Pons (tissue), 1 donor: ENCODE measurements at regions not wholly inside any gene's neighbourhood (a gene's known extent, or its start where the extent isn't known, plus 50 kb on each side); places are given as distances from the start of the nearest gene placed in this dataset.

Experiments used
- DNase-seq: peaks from one replicate; pipeline ENCODE4 v3.0.0-alpha.2; 2016; ENCODE audit warnings: low spot score

GRCh38 chr14:65224799-65225198 is 122.5 kb upstream of the MAX start:
- DNase-seq, result peak; percentile 90

- no peak for DNase-seq
Measured at GRCh38 chr14:65225299-65226159, 123.2 kb upstream of the MAX start.

GRCh38 chr14:65226824-65227604 is 124.7 kb upstream of the MAX start:
- no peak for DNase-seq

- DNase-seq, result no peak
Measured at GRCh38 chr14:65228436-65228835, 126.1 kb upstream of the MAX start.

- DNase-seq, result no peak
Measured at GRCh38 chr14:65228956-65229747, 126.8 kb upstream of the MAX start.

DNA sequence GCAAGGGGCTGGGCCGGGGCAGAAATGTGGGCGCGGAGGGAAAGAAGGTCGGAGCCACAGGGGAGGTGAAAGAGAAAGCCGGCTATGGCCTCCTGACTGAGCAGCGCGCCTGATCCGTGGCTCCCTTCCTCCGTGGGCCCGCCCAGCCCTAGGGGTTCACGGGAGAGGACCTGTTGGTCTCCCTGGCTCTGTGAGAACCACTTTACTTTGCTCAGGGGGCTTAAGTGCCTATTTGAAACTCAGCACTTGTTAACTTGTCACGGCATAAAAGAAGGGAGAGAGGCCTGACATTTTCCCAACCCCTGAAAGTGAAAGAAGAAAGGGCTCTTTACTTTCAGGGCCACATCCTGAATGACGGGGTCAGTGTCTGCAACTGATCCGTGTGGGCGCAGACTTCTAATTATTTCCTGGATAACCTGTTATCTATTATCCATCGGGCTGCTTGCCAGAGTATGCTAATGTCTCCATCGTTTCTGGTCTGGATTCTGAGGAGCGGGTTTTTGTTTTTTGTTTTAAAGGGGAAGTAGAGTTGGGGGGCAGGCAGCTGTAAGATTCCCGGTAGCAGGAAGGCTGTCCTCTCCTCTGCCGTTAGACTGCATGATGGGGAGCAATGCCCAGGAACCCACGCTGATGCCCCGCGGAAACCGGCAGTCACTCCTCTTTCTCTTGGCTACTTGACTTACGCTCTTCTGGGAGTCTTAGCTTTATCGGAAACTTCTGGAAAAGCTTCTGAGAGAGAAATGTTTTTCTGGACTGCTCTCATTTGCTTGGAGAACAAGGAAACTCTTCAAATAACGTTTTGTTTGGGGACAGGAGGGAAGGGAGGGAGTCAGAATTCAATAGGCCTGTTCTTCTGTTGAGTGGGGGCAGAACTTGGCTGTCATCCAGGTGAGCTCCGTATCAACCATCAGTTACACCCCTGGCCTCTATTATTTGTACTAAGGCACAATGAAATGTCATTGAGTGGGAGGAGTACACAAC is 127.7 kb upstream of the MAX start:
- peak; percentile 99 for DNase-seq

DNA sequence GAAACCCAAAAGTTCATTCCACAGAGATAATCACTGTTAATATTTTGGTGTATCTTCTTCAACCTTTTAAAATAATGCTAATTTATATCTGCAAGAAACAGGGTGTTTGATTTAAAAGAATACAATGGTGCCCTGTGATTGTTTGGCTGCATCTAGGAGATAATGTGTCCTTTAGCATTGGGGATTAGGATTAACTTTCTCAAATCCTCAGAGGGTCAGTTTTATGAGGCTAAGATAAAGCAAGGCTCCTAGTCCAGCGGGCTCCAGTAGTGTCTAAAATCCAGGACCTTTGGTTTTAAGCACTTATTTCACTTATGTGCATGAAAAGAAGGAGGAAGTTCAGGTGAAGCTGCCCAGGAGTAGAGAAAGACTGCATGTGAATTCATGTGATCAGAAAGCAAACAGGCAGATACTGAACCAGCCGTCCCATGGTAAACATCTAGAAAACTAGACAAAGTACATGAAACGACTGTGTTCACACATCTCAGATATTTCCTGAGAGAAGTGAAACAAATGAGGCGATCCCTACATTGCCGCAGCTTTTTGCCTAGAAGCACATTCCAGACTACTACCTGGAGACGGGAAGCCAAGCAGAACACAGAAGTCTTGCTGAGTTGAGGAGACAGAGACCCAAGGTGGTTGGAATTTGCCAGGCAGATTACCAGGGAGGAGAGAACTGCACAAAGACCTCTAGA is 129.1 kb upstream of the MAX start:
- no peak for DNase-seq

GRCh38 chr14:65234752-65235361 is 132.5 kb upstream of the MAX start:
- DNase-seq, result no peak

DNA sequence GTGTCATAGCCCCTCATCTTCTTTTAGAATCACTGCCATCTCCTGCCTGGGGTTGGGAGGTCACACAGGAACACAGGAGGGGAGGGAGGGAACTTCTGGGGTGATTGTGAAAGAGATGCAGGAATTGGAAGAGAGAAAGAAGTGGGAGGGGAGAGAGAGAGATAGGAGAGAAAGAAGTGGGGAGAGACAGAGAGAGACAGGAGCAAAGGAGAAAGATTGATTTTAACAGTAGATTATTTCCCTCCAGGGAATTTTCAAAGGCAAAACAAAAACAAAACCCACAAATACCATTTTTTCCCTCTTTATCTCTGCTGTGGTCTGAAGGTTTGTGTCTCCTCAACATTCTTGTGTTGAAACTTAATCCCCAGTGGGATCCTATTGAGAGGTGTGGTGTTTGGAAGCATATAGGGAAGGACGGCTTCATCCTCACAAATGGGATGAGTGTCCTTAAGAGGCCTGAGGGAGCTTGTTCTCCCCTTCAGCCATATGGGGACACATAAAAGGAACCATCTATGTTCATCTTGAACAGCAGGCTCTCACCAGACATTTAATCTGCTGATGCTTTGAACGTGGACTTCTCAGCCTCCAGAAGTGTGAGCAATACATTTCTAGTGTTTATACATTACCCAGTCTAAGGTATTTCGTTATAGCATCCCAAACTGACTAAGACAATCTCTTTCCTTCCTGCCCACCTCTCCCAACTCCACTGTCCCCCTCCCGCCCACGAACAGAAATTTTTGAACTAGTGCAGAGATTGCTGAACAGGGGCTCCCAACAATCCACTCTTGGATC is 134.9 kb upstream of the MAX start:
- no peak for DNase-seq

GRCh38 chr14:65237941-65238340 is 135.6 kb upstream of the MAX start:
- DNase-seq, result no peak

- no peak for DNase-seq
Measured at GRCh38 chr14:65238456-65238855, 136.1 kb upstream of the MAX start.

DNA sequence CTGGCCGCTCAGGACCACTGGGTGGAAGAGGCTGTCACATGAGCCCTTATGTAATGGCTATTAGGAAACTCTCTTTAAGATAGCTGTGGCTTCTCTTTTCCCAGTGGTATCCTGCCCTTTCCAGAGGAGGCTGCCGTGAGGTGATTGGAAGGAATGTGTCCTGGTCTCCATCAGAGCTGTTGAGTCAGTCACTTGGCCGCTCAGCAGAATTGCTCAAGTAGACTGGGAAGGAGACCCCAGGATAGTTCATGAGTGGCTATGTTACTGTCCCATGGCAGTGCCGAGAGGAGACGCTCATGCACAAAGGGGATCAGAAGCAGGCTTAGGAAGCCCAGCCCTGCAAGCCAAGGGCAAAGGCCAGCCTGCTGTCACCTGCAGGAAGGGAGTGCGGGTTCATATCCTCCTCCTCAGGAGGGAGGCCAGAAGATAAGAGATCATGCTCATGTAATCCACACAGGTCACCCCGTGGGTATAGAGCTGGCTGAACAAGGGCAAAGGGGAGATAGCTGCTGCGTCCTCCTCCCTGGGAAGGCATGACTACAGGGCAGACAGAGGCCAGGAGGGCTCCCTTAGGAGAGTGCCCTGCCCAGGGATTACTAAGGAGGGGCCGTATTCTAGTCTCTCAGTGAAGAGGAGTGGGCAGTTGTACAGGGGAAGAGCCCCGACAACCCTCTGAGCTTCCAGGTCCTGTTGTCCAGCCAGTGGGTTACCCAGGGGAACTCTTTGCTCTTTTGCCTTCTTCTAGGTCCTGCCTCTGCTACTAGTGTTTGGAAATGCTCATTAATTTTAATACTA is 137.0 kb upstream of the MAX start:
- DNase-seq, result peak; percentile 49

GRCh38 chr14:65239938-65240296 is 137.6 kb upstream of the MAX start:
- DNase-seq, result peak; percentile 95

GRCh38 chr14:65241125-65241752 is 138.9 kb upstream of the MAX start:
- no peak for DNase-seq

- DNase-seq, result no peak
Measured at GRCh38 chr14:65242732-65243134, 140.4 kb upstream of the MAX start.

DNA sequence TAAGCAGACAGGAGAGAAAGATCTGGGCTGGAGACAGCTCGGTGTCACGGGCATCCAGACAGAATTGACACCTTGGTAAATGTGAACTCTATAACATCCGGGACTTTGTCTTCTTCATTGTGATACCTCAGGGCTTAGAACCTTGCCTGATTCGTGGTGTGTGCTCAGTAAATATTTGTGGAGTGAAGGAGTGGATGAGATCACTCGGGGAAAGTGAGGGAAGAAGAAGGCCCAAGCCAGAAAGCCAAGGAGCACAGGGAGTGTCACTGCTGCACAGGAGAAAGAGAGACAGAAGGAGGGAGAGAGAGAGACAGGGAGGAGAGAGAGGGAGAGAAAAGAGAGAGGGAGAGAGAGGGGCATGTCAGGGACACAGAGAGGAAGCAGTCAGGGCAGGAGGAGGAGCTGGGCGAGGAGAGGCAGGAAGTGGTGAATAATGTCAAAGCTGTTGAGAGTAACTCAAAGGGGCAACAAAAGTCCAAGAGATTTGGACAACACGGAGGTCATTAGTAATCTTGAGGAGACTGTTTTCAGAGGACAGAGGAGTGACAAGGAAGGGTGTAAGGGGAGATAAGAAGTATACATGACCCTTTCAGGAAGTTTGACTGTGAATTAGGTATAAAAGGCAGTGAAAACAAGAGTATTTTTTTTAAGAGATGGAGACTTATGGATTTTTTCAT is 141.6 kb upstream of the MAX start:
- DNase-seq, result no peak

DNA sequence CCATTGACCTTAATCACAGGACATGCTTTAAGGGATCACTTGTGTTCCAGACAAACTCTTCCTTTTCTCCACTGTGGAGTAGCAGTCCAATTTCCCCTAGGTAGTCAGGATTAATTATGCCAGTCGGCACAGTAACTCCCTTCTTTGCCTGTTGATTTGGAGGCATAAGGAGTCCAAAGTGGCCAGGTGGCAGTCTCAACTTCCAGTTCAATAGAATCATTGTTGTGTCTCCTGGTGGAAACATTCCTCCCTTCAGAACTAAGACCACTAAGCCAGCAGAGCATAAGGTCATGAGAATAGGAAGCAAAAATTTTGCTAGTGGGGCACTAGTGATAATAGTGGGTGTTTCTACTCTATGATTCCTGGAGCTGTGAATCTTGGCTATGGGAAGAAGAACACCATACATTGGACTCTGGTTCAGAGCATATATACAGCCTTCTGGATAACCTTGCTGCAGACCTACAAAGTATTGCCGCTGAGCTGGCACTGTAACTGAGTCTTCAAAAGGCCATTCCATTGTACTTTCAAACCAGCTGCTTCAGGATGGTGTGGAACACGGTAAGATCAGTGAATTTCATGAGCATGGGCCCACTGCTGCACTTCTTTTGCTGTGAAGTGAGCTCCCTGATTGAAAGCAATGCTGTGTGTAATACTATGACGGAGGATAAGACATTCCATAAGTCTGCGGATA is 147.3 kb upstream of the MAX start:
- DNase-seq, result no peak
